HG02852 (cell line): ENCODE measurements at regions not wholly inside any gene's neighbourhood (a gene's known extent, or its start where the extent isn't known, plus 50 kb on each side); places are given as distances from the start of the nearest gene placed in this dataset.
"Not testable (repeated sequence)": the region's sequence is repeated elsewhere in the genome, so short reads cannot be mapped to it uniquely, and the experiment has no call there.

Experiments used
- ATAC-seq: cut with Tn5 transposase; IDR thresholded peaks from one replicate; pipeline ENCODE4 v1.9.1; 2021; ENCODE audit warnings: mild to moderate bottlenecking, moderate library complexity; ENCODE audit not compliant: unreplicated experiment

DNA sequence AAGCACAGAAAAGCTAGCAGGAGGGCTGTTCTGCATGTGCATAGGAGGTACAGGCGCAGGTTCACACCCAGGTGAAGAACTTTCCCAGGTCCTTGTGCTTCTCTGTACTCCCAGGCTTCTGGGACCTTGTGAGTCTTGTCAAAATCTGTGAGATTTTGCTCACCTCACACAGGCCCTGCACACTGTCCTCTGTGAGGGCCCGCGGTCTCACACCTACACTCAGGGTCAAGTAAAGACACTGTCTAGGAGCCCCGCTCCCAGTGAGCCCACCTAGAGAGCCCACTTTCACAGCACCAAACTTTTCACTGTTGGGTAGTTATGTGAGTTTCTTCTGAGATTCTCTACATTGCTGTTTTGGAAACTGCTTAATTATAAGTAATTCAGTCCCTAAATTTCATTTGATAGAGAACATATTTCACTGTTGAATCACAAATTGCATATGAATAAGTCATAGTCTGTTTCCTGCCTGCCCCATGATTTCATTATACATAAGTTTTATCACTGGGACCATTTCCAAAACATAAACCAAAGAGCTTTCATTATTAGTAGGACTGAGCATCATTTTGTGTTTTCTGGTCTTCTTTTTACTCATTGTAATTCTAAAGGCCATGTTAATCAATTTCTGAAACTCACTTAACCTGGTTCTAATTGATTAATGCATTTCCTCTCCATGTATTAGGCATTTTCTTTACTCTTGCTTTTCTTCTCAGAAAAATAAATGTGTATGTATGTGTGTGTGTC, 234.2 kb upstream of the SPOPL start:
- peak; percentile 86 for ATAC-seq

DNA sequence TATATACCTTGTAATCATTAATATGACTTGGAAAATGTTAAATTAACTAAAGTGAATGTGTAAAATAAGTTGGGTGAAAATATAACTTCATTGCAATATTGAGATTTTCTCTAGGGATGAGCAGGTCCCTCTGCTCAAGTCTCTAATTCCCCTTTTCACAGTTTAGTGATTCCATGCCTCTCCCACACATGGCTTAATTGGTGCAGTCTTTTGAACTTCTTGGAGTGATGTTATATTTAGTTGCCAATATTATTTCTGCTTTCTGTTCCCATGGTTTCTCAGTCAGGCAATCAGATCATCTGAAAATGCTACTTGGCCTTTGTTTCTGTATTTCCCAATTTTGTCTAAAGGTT, 233.7 kb upstream of the SPOPL start:
- ATAC-seq, result peak; percentile 50

- ATAC-seq, result no peak
Observed at GRCh38 chr2:138269765-138270164, 231.8 kb upstream of the SPOPL start.

DNA sequence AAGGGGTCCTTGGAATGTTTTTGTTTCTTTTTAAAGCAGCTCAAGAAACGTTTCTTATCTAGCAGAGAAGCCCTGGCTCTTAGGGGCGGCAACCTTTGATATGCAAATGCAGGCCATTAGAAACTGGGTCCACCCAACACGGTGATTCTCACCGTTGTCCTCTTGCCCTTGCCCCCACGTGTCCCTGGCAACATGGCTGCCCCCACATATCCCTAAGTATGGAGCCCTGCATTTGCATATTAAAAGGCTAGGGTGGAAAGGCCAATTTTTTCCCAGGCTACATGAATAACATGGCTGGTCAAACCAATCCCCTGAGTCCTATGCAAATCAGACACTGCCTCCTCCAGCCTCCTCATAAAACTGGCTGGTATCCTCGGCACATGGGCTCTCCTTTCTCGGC, 230.1 kb upstream of the SPOPL start:
- ATAC-seq, result no peak

GRCh38 chr2:138272524-138273195, 228.9 kb upstream of the SPOPL start:
- ATAC-seq, result no peak

GRCh38 chr2:138273280-138273679, 228.3 kb upstream of the SPOPL start:
- not testable (repeated sequence) for ATAC-seq

DNA sequence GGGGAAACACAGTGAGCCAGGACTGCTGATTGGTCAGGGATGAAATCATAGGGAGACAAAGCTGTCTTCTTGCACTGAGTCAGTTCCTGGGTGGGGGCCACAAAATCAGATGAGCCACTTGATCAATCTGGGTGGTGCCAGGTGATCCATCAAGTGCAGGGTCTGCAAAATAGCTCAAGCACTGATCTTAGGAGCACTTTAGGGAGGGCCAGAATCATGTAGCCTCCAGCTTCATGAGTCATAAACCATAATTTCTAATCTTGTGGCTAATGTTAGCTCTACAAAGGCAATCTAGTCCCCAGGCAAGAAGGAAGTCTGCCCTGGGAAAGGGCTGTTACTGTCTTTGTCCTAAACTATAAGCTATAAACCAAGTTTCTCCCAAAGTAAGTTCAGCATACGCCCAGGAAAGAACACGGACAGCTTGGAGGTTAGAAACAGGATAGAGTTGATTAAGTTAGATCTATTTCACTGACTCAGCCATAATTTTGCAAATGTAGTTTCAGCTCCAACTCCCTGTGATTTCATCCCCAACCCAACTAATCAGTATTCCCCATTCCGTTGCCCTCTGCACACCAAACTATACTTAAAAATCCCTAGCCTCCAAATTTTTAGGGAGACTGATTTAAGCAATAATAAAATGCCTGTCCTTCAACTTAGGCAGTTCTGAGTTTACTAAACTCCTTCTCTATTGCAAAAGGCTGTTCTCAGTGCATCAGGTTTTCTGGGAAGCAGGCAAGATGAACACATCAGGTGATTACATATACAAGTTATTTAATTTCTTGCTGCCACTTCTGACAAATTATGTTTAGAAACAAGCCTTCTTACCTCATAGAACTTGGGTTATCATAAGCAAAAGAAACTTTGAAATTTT, 226.9 kb upstream of the SPOPL start:
- ATAC-seq, result no peak

DNA sequence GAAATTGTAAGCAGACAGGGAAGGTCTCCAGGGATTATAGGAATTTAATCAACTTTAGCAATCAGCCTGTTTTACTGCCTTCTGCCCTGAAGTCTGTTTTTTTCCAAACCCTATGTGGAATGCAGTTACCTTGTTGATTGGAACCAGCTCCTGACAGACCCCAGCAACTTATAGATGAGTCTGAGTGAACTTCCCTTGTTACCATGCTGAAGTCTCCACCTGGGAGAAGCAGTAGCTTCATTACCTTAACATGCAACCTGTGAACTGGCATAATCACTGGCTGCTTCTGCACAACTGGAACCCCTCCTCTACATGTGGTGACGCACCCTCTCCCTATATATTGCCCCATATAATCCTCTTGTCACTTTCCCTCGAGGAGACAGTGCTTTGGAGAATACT, 226.3 kb upstream of the SPOPL start:
- ATAC-seq, result no peak

GRCh38 chr2:138275881-138276280, 225.7 kb upstream of the SPOPL start:
- ATAC-seq, result no peak

- no peak for ATAC-seq
Observed at GRCh38 chr2:138276339-138276738, 225.2 kb upstream of the SPOPL start.

- no peak for ATAC-seq
Observed at GRCh38 chr2:138277062-138277461, 224.5 kb upstream of the SPOPL start.

- ATAC-seq, result no peak
Observed at GRCh38 chr2:138279871-138280270, 221.7 kb upstream of the SPOPL start.

DNA sequence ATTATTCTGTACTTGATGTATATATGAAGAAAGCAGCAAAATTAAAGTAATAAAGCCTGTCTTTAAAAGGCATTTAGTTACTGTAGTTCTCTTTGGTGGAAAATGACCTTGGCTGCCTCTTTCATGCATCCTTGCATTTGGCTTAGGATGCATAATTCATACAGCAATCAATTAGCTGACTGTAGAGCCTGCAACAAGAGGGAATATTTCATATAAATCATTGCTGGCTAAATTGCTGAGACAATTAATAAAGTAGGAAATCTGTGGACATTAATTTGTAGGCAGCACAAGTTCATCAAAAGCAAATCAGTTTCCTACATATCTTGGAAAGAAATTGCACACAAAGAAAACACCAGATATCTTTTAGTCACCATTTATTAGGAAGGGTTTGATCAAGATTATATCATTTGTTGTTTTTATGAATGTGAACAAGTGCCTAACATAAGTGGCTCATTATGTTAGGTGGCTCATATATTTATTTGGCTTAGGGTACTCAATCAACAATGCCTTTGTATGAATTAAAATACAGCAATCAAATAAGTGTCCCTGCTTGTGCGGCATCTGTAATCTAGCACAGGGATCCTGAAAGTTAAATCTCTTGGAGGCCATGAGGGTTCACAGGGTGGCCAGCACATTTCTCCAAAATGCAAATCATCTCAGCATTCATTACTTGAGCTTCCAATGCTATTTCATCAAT, 220.4 kb upstream of the SPOPL start:
- ATAC-seq, result no peak

DNA sequence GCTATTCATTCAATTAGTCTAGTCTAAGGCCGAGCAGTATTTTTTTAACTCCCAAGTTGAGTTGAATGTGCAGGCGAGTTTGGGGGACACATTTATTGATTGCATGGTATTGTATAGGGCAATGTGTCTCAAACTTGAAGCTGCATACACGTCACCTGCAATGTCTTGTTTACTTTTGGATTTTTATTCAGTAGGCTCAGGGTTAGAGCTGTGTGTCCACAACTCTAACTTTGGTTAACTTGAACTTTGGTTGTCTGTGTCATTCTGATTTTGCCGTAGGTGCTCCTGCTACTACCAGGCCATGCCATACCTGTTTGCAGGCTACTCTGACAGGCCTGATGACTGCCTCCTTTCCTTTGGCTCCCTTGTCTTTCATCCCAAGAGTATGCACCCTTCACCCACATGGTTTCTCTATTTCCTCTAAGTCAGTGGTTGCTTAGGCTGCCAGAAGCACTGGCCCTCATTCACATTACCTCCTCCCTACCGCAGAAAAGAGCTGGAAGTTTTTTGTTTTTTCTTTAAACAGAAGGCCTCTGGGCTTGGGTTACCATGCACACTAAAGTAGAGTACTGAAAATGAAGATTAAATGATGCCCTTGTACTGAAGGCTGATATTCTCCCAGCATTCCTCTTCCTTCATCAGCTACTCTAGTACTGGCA, 219.4 kb upstream of the SPOPL start:
- ATAC-seq, result no peak

DNA sequence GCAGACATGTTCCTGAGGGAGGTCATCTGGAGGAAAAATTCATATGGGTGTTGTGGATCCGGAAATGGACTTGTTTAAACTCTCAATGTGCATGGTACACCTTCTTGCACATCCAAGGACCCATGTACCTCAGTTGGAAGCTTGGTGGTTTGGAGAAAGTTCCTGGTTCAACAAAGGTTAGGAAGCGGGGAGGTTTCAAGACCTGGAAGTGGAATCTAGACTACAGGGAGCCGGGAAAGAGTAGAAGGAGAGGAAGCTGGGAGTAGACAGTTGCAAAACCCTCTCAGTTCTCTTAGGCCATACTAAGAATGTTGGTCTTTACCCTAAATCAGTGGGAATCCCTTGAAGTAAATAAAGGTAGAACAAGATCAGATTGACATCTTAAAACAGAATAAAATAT, 209.8 kb upstream of the SPOPL start:
- ATAC-seq, result no peak

- ATAC-seq, result no peak
Observed at GRCh38 chr2:138293045-138293444, 208.5 kb upstream of the SPOPL start.

DNA sequence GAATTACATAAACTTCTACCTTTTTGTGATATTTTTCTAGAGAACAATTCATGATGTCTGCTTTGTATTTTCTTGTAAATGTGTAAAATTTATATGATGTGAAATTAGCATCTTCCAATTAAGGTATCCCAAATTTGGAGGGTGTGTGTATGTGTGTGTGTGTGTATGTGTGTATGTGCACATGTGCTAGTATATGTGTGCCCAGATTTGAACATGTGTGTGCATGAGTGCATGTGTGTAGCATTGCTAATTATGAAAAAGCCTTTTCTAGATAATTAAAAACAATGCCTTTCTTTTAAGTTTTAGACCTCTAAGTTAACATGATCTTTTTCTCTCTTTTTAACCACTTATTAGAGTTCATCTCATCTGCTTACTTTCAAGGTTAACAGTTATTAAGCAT, 208.0 kb upstream of the SPOPL start:
- no peak for ATAC-seq

GRCh38 chr2:138294451-138294850, 207.1 kb upstream of the SPOPL start:
- ATAC-seq, result no peak

DNA sequence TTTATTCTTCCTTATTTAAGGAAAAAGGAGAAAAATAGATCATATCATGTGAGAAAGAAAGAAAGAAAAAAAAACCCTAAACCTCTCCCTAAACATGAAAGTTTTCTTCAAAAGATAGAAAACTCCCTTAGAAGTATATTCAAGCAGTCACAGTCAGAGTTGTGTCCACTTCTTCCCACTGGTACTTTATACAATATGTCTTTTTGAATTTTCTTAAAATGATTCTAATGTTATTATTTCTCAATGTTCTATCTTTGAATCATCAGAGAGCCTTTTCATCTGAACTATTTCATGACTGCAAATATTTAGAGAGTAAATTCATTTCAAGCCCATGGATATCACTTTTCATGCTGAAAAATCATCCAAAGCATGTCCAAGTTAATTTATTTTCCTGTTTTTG, 205.2 kb upstream of the SPOPL start:
- ATAC-seq, result no peak

- ATAC-seq, result peak; percentile 72
Observed at GRCh38 chr2:138298120-138298814, 203.3 kb upstream of the SPOPL start.
